HG03378 (cell line): ENCODE measurements at regions not wholly inside any gene's neighbourhood (a gene's known extent, or its start where the extent isn't known, plus 50 kb on each side); places are given as distances from the start of the nearest gene placed in this dataset.

Source experiments
- ATAC-seq: cut with Tn5 transposase; IDR thresholded peaks from one replicate; pipeline ENCODE4 v1.9.1; 2021; ENCODE audit warnings: mild to moderate bottlenecking, moderate library complexity; ENCODE audit not compliant: unreplicated experiment

- no peak for ATAC-seq
These were observed 936.2 kb downstream of the DSC3 start for GRCh38 chr18:30106356-30106755.

GRCh38 chr18:30103881-30104280 lies 938.7 kb downstream of the DSC3 start:
- ATAC-seq = no peak

- ATAC-seq = no peak
These were observed 945.7 kb downstream of the DSC3 start for GRCh38 chr18:30096796-30097195.

DNA sequence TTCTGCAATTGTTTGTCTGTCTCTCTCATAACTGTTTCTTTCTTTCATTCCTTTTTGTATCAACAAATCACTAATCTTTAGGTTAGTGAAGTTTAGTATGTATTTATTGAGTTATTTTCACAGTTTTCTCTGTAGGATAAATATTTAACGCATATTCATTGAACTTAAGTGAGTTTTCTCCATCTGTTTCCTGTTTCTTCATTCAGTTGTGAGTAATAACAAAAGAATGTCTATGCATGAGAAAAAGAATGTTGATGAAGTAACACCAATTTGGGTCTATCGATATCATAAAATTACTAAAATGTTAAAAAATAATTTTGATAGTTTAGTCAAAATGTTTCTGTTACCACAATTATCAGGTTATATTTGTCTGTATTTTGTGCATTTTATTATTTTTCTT lies 948.0 kb downstream of the DSC3 start:
- ATAC-seq = no peak

- ATAC-seq = no peak
These were observed 949.2 kb downstream of the DSC3 start for GRCh38 chr18:30093376-30093775.

DNA sequence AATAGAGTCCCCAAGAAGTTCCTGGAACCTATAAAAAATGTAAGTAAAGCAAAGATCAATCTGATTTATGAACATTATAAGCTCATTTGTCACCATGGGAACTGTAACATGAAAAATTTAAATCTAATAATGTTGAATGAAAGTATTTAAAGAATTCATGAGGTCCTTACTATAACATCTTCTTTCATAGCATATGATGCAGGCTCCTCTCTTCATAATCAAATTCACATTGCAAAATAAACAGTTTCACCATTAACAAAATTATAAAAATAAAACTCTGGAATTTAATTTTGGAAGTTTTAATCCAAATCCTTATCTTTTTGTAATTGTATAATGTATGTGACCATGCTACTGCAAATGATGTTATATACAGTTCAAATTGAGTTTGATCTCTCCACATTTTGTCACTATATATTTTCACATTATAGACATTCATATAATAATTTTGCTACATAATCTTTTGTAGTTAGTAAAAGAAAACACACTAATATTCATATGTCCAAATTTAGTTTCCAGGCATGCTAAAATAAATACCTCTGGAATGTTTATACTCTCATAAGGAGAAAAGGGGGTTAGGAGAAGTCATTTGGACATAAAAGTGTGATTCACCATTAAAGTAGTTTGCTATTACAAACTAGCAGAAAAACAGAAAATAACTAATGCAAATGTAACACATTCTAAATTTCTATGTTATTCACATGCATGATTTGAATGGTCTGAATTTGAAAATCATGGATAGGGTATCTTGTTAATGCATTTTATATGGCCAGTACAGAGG lies 954.1 kb downstream of the DSC3 start:
- no peak for ATAC-seq

- no peak for ATAC-seq
These were observed 956.2 kb downstream of the DSC3 start for GRCh38 chr18:30086351-30086750.

DNA sequence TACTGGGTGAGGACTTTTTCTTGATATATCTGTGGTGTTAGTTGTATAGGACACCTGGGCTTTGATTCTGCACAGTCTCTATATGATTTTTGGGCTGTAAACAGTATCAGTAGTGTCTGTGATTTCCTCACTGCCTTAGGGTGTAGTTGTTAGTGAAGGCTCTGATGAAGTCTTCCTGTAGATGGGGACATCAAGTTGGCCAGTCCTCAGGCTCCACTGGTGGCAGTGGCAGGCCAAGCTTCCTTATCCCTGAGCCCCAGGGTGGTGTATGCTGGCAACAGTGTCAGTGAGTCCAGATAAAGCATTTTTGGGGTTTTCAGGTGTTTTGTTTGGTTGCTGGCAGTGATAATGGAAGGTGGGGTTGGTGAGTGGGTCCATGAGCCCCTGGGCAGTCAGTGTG lies 961.4 kb downstream of the DSC3 start:
- ATAC-seq = no peak

DNA sequence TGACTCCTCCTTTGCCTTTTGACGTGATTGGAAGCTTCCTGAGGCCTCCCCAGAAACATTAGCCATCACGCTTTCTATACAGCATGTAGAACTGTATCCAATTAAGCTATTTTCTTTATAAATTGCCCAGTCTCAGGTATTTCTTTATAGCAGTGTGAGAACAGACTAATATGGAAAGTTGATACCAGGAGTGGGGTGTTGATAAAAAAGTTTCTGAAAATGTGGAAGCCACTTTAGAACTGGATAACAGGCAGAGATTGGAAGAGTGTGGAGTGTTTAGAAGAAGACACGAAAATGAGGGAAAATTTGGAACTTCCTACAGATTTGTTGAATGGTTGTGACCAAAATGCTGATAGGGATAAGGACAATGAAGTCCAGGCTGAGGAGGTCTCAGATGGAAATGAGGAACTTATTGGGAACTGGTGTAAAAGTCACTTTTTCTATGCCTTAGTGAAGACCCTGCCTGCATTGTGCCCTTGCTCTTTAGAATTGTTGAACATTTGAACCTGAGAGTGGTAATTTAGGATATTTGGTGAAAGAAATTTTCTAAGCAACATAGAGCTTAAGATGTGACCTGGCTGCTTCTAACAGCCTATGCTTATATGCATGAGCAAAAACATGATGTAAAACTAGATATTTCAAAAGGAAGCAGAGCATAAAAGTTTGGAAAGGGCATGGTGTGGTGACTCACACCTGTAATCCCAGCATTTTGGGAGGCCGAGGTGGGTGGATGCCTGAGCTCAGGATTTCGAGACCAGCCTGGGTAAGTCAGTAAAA lies 969.7 kb downstream of the DSC3 start:
- no peak for ATAC-seq

GRCh38 chr18:30066288-30066687 lies 976.3 kb downstream of the DSC3 start:
- ATAC-seq = no peak

- ATAC-seq = no peak
These were observed 985.1 kb downstream of the DSC3 start for GRCh38 chr18:30057398-30057797.

GRCh38 chr18:30056528-30056927 lies 986.0 kb downstream of the DSC3 start:
- ATAC-seq = no peak

DNA sequence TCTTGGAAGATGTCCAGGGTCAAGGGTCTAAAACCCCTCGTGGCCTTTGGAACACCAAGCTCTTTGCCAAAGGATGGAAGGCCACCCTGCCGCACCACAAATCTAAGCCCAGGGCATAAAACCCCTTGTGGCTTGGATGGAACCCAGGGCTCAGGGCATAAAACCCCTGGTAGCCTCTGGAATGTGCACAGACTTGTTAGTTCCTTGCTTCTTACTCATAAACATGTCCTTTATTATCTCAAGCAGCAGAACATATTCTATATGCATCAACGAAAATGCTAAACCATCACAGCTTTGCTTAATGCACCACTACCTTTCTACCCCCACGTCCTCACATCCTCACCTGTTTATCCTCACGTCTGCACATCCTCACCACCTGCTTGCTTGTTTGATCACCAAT lies 998.0 kb downstream of the DSC3 start:
- ATAC-seq = no peak

DNA sequence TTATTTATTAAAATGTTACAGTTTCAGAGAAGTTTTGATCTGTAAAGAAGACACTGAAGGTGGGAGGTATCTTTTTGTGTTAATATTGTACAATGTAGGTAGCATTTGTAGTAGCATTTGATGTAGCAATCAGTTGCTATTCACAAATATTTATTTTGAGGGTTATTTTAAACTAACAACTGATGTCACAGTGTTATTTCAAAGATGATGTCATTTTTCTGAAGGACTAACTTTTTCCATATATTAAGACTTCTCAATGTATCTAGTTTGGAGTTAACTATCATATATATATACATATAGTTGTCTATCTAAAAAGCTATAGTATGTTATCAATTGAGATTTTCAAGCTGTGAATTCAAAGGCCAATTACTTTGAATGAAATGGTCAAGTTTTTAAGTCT lies 1003.3 kb downstream of the DSC3 start:
- no peak for ATAC-seq

DNA sequence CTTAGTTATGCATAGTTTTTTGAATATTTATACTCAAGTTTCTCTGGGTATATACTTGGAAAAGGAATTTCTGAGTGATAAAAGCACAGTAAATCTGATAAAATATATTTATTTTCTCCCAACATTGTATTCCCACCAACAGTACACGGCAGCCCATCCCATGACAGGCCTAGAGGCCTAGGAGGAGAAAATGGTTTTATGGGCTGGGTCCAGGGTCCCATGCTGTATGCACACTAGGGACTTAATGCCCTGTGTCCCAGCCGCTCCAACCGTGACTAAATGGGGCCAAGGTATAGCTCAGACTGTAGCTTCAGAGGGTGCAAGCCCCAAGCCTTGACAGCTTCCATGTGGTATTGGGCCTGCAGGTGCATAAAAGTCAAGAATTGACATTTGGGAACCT lies 1007.7 kb downstream of the DSC3 start:
- ATAC-seq = no peak

GRCh38 chr18:30016179-30016578 lies 1026.4 kb downstream of the DSC3 start:
- no peak for ATAC-seq

DNA sequence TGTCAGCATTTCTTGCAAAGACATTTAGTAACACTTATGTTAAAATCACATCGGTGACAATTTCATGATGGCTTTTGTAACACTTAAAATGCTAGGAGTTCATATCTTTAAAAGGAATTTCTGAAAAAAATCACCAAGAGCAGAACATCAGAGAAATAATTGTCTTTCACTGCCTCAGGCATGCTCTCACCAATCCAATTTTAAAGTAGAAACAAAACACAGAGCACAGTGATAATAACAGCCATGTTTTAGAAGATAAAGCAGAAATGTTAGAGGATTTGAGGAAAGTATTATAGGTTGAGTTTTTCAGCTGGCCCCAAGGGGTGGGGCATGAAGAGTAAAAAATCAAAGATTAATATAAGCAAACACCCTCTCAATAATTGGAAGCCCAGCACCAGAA lies 1037.6 kb downstream of the DSC3 start:
- ATAC-seq = no peak

DNA sequence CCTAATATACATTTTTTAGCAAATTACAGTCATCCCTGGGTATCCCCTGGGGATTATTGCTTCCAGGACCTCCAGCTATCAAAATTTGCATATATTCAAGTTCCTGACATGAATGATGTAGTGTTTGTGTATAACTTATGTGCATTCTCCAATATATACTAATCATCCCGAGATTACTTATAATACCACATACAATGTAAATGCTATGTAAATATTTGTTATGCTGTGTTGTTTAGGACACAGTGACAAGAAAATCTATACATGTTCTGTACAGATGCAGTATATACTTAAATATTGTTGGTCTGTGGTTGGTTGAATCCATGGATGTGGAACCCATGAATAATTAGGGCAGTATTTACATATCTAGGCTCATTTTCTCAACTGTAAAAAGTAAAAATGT lies 1060.3 kb downstream of the DSC3 start:
- ATAC-seq = no peak

DNA sequence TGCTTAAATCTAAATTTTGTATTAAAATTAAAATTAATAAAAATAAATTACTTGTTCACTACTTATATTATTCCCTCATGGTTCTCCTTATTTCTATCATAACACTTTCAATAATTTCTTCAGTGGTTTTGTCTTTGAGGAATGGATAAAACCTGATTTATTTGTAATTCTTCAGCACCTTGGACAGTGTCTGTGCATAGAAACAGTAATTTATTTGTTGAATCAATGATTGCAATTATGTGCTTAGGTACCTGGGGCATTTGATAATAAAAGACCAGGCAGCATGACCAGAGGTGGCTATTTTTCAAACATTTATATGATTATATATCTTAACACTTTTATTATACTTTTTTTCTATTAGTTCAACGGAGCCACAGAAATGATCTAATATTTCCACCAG lies 1062.7 kb downstream of the DSC3 start:
- no peak for ATAC-seq

DNA sequence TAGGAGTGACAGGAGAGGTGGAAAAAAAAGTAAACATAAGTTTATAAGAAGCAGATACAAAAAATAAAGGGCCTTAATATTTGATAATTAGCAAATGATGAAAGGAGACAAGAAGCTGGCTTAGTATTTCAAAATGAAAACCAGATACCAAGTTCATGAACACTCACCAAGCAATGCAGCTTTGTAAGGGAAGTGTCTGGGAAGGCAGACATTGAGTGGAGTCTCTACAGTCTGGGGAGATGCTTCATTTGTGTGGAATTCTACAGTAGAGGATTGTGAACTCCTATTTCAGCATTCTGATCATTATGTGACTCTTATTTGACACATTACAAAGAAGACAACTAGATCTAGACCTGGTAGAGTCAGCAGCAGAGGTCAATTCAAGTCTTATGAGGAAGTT lies 1072.7 kb downstream of the DSC3 start:
- no peak for ATAC-seq

DNA sequence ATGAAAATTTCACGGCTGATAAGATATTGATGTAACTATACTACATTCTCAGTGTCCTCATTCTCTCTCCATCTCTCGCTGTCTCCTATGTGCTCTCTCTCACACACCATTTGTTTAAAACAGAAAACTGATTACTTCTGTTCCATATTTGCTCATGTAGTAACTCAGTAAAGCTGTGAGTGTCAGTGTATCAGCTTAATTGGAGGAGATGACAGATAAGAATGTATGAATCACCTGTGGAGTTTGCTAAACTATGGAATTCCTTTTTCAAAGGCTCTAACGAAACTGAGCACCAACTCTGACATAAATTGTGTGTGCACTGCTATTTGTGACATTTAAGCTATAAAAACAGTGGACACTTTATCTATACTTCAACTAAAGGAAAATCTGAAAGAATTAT lies 1080.0 kb downstream of the DSC3 start:
- no peak for ATAC-seq

DNA sequence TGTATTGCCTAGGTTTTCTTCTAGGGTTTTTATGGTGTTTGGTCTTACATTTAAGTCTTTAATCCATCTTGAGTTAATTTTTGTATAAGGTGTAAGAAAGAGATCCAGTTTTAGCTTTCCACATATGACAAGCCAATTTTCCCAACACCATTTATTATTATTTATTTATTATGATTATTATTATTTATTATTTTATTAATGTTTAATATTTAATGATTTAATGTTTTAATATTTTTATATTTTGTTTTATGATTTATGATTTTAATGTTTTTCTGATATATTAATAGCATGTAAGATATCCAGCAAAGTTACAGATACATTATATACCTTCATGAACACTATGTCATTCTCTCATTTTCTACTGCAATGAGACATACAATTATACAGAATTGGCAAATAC lies 1082.0 kb downstream of the DSC3 start:
- no peak for ATAC-seq
